ELF-1 (cell line): ENCODE measurements at regions not wholly inside any gene's neighbourhood (a gene's known extent, or its start where the extent isn't known, plus 50 kb on each side); places are given as distances from the start of the nearest gene placed in this dataset.
"Not testable (repeated sequence)": the region's sequence is repeated elsewhere in the genome, so short reads cannot be mapped to it uniquely, and the experiment has no call there.

Experiments used
- DNase-seq: peaks from one replicate; pipeline ENCODE4 v3.0.0-alpha.2; 2016; ENCODE audit warnings: low read depth, low spot score

DNA sequence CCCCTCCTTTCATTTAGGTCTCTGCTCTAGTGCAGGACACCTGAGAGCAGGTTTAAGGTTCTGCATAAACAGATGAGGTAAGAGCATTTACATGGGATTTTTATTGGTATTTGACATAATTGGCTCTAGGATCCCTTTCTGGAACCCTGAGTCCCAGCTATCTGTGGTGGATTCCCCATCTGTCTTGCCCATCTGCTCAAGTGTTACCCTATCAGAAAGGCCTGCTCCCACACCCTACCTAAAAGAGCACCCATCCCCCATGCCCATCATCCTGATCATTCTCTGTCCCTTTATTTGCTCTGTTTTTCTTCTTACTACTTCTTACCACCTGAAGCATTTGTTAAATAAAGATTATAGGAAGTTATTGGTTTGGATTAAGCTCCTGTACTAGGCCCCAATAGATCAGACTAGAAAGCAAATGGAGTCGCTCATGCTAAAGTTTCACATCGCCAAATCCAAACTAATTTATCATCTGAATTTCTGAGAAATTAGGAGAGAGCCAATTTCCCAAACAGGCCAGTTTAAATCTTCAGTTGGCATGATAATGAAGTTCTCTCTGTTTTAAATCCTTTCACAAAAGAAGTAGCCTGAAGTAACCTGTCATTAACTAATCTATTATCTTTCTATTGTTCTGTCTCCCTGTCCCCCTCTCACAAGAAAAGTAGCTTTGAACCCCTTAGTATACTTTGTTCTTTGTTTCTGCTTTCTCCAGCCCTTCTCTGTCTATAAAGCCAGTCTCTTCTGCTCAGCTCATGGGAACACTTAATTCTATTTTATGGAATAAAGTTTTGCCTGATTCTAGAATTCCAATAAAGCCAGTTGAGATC, 178.6 kb downstream of the ZNF674 start:
- no peak for DNase-seq

DNA sequence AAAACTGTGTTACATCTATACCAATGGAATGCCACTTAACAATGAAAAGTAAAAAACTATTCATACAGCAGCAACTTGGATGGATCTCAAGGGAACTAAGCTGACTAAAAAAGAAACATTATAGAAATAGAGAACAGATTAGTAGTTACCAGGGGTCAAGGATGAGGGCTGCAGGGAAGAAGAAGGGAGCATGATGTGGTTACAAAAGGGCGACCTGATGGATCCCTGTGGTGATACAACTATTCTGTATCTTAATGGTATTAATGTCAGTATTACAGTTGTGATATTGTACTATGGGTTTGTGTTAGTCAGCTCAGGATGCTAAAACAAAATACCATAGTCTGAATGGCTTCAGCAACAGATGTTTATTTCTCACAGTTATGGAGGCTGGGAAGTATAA, 190.7 kb downstream of the ZNF674 start:
- no peak for DNase-seq

DNA sequence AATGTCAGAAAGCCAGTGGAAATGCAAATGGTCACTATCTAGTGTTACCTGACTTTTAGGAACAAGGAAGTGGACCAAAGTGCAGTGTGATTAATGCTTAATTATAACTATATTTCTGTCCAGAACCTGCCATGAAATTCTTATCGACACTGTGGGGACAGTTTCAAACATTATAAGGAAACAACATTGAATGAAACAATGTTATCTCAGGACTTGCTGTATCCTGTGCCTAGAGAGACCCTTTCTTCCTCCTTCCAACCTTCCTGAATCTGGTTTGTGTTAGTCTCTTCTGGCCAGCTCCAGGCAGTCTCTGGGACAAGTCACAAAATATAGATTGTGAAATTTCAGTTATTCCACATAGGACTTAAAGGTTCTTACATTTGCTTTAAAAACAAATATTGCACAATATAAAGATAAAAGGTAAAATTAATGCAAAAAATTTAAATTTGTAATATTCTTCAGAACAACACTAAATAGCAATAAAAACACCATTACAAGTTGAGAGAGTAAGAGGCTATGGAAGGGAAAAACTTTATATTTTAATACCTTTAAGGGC, 203.4 kb downstream of the ZNF674 start:
- DNase-seq, result no peak

DNA sequence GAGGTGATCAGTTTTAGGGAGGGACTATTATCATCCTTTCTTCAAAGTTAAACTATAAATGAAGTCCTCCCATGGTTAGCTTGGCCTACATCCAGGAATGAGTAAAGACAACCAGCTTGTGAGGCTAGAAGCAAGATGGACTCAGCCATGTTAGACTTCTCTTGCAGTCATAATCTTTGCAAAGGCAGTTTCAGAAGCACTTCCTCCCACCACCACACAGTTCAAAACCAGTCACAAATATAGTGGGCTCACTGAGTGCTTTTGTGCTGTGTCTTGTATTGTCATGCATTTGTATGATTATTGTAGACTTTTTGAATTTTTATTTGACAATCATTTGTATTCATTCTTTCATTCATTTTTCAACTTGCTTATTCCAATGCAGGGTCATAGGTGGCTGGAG, 204.5 kb downstream of the ZNF674 start:
- no peak for DNase-seq

DNA sequence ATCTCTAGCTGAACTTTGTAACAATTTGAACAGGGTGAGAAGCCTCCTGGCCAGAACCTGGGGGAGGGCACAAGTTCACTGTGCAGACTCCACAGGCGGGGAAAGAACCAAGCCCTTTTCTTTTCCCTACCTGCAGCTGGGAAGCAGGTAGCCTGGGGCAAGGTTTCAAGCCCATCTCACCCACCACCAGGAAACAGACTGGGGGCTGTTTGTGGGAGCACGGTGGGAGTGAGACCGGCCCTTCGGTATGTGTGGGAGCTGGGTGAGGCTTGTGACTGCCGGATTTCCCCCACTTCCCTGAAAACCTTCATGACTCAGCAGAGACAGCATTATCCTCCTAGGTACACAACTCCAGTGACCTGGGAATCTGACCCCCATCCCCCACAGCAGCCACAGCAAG, 211.7 kb downstream of the ZNF674 start:
- peak; percentile 78 for DNase-seq

DNA sequence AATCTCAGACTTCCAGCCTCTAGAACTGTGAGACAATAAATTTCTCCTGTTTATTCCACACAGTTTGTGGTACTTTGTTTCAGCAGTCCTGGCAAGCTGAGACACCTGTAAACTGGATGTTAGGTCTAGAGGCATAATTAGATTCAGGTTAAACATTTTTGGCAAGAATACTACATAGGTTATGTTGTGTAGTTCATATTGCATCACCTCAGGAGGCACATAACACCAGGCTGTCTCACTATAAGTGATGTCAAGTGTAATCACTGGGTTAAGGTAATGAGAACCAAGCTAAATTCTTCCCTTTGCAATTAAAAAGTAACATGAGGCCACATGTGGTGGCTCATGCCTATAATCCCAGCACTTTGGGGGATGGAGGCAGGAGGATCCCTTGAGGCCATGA, 214.2 kb downstream of the ZNF674 start:
- no peak for DNase-seq

DNA sequence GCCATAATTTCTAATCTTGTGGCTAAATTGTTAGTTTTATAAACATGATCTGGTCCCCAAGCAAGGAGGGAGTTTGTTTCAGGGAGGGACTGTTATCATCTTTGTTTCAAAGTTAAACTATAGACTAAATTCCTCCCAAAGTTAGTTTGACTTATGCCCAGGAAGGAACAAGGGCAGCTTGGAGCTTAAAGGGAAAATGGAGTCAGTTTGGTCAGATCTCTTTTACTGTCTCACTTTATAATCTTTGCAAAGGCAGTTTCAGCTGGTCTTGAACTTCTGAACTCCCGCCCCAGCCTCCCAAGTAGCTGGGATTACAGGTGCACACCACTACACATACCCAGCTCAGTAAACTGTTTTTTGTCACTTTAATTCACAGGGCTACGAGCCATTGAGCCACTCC, 214.7 kb downstream of the ZNF674 start:
- DNase-seq, result no peak

DNA sequence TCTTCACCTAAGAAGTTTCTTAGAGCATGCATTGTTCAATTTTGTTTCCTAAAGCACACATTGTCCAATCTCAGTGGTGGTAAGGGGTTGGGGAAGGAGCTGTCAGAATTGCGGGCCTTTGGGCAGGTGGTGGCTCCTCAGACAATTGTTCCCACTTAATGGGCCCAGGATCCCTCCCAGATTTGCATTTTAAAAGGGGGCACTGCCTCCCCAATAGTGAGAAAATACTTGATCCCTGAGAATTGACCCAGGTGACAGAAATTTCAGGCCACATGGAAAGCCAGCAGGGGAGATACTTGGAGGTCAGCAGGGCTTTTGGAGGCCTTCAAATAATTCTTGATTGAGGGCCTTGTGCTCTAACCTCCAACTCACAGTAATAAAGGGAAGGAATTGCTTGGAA, 217.1 kb downstream of the ZNF674 start:
- no peak for DNase-seq

DNA sequence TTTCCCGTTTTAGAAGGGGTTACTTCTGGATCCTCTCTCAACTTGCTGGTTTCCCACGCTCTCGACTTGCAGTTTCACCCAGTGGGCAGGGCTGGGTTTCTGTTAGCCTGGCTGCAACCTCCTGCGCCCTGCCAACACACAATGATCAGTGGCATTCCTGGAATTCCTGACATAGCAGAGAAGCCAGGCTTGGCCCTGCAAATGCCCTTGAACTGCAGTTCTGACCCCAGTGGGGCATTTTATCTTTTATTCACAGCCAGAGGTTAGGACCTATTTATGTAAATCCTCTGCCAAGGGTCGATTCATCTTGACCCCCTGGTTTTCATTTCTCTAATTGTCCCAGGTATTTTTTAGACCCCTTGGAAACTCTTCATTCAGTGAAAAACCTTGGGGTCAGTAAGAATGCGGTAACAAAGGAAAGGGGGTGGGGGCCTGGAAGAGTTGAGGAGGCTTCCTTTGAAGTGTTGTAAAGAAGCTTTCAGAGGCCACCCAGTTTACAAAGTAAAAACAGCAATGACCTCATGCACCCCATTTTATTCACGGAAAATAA, 217.6 kb downstream of the ZNF674 start:
- DNase-seq, result peak; percentile 96

DNA sequence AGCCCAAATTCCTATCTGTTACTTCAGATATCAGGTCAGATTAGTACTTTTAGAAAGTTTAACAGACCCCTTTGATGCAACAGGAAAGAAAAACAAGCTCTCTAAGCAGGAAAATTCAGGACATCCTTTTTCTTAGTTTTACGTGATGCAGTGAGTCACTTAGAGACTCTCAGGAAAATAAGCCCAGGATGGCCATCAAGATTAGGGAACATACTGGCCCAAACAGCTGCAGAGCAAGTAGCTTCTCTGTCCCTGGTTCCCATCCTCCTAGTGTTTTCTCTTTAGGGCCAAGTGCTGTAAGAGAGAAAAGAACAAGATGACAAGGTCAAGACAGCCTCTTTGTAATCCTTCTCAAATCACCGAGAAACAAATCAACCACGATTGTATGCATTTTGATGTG, 219.1 kb downstream of the ZNF674 start:
- peak; percentile 54 for DNase-seq

DNA sequence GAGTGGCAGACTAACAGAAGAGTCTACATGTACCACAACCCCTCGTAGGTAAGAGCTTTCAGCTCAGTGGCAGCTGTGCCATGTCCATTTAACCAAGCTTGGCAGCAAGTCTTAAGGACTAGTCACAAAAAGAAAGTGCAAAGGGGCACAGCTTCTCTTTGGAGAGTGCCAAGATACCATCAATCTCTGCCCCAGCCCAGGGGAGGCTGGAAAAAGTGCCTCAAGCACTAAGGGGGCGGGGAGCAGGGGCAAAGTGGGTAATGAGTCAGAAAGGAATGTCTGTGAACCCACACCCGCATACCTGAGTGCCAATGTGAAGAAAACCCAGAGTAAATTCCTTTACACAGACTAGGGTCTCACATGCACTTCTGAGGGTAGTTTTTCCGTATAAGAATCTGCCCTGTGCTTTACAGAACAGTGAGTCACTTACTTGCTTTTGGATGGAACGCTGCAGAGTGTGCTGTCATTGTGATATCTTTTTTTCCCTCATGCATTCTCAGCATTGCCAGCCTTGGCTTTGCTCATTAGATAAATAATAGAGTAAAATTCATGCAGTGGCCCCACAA, 219.8 kb downstream of the ZNF674 start:
- DNase-seq, result peak; percentile 88

DNA sequence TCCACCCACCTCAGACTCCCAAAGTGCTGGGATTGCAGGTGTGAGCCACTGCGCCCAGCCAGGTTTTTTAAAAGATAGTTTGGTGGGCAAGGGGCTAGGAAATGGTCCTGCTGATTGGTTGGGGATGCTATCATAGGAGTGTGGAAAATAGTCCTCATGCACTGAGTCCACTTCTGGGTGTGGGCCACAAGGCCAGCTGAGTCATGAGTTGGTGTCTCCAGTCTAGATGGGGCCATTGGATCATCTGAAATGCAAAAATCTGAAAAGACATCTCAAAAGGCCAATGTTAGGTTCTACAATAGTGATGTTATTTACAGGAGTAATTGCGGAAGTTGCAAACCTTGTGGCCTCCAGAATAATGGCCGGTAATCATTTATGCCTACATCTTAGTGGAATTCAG, 221.1 kb downstream of the ZNF674 start:
- DNase-seq, result no peak

DNA sequence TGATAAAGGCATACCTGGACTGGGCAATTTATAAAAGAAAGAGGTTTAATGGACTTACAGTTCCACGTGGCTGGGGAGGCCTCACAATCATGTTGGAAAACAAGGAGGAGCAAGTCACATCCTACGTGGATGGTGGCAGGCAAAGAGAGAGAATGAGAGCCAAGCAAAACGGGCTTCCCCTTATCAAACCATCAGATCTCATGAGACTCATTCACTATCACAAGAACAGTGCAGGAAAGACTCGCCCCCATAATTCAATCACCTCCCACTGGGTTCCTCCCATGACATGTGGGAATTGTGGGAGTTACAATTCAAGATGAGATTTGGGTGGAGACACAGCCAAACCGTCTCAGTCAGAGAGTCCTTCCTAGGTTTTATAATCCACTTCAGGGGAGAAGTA, 222.3 kb downstream of the ZNF674 start:
- DNase-seq, result not testable (repeated sequence)

DNA sequence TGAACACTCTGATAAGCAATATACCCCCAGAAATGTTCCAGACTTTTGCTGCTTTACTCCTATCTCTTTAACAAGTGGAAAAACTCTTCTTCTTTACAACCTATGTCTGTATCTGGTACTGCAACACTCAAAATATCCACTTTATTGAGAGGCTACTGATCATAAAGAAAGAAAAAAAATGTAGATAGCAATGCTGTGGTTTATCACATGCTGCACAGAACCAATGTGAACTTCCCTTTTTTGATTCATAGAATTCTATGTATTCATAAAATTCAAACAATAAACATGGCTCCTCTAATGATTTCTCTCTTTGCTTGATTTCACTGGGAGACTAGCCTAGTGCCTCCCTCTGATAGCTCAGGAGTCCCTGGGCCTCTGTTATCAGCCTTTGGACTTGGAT, 223.5 kb downstream of the ZNF674 start:
- no peak for DNase-seq

DNA sequence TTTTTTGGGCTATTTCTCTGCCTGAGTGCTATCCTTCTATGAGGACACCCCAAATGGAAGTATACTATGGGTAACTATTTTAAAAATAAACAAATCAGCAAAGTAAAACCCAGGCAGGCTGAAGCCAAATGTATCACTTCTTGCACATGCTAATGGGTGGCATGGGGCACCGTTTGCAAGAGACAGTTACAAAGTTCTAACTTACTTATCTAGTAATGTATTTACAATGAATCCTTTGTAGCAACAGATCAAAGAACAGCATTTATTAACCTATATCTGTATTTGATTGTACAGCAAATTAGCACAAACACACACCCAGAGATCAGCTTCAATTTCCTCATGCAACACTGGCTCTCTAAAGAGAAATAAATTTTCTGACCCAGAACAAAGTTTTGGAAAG, 225.5 kb downstream of the ZNF674 start:
- DNase-seq, result no peak

DNA sequence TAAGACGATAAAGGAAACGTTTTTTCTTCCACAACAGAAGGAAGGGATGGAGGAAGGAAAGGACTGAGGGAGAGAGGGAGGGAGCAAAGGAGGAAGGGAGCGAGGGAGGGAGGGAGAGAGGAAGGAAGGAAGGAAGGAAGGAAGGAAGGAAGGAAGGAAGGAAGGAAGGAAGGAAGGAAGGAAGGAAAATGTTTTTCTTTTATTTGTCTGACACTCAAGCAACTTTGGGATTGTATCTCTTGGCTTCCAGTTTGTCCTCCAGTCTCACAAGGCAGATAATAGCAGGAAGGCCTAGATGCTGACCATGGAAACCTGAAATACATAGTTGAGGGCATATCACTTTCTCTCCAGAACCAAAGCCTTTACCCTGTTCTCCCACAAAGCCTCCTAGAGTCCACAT, 226.7 kb downstream of the ZNF674 start:
- DNase-seq, result no peak

DNA sequence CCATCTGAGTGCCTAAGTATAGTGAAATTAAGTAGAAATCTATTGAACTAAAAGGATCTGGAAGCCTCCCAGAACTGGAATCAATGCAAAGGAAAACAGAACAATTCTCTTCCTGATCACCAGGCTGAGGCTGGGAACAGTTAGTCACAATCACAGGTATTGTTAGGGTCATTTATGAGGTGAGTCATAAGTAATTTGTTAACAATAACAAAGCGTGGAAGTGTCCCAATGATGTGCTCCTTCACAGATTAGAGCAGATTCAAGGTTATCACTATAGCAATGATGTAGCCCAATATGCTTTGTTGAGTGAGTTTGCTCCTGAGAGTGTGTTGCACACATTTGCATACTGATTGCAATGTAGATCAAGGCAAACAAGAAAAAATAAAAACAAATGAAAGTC, 228.1 kb downstream of the ZNF674 start:
- DNase-seq, result no peak

DNA sequence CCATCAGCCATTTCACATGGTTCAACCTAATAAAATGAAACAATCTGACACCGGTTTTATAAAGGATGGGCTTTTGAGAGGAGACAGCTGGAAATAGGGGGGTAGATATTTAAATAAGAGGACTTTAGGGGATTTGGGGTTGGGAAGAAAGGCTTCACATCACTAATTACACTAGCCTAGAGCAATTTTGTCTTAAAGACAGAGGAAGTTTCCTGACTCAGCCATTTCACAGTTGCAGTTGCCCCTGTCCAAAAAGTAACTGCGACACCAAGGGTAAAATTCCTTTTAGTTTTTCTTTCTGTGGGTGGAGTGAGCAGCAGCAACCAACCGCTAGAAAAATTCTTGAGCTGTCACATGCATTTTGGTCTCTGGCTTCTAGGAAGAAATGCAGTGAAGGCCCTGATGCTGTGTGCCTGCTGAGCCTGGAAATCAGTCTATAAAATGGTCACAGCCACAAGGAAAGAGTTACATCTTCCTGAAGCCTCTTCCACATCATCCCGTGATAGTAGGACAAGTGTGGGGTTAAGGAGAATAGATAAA, 233.6 kb downstream of the ZNF674 start:
- peak; percentile 34 for DNase-seq

DNA sequence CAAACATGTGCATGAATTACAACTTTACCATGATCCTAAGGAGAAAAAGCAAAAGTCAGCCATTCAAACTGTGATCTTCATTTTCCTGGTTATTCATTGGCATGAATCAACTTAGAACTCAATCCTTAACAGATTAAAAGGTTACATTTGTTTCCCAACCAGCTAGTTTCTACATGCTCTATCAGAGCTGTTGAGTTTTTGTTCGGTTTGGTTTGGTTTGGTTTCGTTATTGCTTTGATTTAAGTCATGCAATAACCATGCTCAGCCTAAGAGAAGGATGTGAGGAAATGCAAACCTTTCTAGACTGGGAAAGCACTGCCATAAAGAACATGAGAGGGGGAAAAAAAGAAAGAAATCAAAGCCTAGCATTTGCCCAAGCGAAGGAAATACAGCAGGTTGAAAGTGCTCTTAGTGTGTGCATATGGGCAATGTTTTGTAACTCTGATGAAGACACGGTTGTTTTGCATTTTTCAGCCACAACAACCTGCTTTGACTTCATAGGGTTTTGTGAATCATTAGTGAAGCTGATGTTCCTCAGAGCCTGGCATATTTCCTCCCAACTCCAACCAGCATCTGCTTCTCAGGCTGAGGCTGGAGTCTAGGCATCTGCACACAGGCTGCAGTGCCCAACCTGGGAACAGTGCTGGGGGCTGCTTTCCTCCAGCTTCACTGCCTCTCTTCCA, 234.3 kb downstream of the ZNF674 start:
- peak; percentile 31 for DNase-seq

DNA sequence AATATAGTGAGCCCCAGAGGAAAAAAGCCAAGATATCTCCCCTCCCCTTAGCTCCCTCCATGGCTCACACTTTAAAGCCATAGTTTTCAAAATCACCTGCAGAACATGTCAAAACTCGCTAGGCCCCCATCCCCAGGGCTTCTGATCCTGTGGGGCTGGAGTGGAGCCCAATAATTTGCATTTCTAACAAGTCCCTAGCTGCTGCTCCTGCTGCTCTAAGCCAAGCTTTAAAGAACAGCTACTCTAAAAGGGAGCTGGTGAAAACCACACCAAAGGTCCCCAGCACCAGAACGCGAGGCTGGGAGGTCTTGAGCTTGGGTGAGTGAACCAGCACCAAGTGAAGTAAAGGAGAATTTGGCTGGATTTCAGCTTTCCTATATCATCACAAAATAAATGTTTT, 237.1 kb downstream of the ZNF674 start:
- DNase-seq, result peak; percentile 23

DNA sequence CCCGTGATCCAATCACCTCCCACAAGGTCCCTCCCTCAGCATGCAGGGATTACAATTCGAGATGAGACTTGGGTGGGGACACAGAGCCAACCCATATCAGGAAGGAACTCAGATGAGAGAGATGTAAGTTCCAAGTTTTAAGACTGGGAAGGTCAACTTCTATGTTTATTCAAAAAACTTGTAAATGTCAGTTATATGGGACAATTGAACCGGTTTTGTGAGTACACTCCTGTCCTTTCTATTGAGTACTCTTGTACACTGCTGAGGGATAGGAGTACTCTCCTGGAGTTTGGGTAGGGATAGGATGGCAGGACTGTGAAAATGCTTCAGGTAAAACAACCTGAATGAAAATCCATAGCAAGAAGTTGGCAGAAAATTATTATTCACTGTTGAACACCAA, 239.1 kb downstream of the ZNF674 start:
- no peak for DNase-seq

DNA sequence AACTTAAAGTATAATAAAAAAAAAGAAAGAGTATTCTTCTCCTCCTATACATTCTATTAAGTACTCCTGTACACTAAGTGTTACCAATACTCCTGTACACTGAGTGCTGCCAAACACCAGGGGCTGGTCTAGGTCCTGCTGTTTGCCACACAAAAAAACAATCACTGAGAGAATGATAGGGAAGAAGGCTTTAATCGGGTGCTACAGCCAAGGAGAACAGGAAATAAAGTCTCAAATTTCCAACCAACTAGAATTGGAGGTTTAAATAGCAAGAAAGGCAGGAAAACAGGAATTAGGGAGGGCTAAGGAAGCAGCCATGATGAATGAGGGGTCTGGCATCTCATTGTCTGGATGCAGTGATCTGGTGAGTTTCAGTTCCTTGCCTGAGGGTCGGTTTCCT, 239.8 kb downstream of the ZNF674 start:
- DNase-seq, result peak; percentile 31
